Ovary (tissue), 7 donors: ENCODE measurements at regions not wholly inside any gene's neighbourhood (a gene's known extent, or its start where the extent isn't known, plus 50 kb on each side); places are given as distances from the start of the nearest gene placed in this dataset.
A peak's percentile ranks its signal among the peaks of the same experiment; 100 is the strongest.

Experiments used
- DNase-seq, 5 donors: peaks; one replicate each; pipeline ENCODE4 v3.0.0-alpha.2; 2019 to 2020
- H3K27ac ChIP-seq, 2 donors: fragments of 200-600 bp; one replicate each; pipeline versions ENCODE4 v1.5.1 to v1.8.0; 2019 to 2022
- H3K27me3 ChIP-seq: fragments of 200-600 bp; one replicate; pipeline ENCODE4 v1.8.0; 2022
- H3K36me3 ChIP-seq: fragments of 200-600 bp; sonication (generic); one replicate; pipeline ENCODE4 v1.5.1; 2019
- H3K4me1 ChIP-seq: one replicate; pipeline ENCODE4 v1.8.1; 2013; ENCODE audit warnings: mild to moderate bottlenecking, moderate library complexity; ENCODE audit not compliant: insufficient read depth
- H3K4me3 ChIP-seq: fragments of 200-600 bp; sonication (generic); one replicate; pipeline ENCODE4 v1.5.1; 2017
- H3K9me3 ChIP-seq, 2 donors: fragments of 200-600 bp in 1 of 2; sonication (generic) in 1 of 2; one replicate each; pipeline versions ENCODE4 v1.5.1 to v1.8.1; 2013 to 2019; ENCODE audit warnings: mild to moderate bottlenecking in 1 of 2, moderate library complexity in 1 of 2
- EP300 ChIP-seq: sonication (generic); formaldehyde crosslinking; IDR thresholded peaks from one replicate; pipeline ENCODE4 v1.6.1; 2017; ENCODE audit warnings: antibody characterized with exemption
- POLR2A ChIP-seq: fragments of 450-650 bp; IDR thresholded peaks from one replicate; pipeline ENCODE4 v1.6.1; 2017; ENCODE audit warnings: antibody characterized with exemption, mild to moderate bottlenecking, moderate library complexity
- WGBS, 3 donors: extraction: QIAGEN DNeasy Blood & Tissue Kit in 1 of 3; methylation state at CpG; one replicate each; pipeline versions ENCODE4 v1.1.5 to v1.1.7; 2013 to 2017; 5-methylcytosine and 5-hydroxymethylcytosine counted together
- intact Hi-C, 4 donors: fragments of 100-400 bp; cut with DNase I; formaldehyde crosslinking; loops; one replicate each; pipeline versions ENCODE4 v1.11.0 to v1.15.1; 2022 to 2023
- TF ChIP-seq, protein P1 (sequence below), 3 donors: fragments of 450-650 bp in 2 of 3; fragments of 200-600 bp in 1 of 3; IDR thresholded peaks; one replicate each; pipeline versions ENCODE4 v1.5.1 to v1.8.0; 2016 to 2022; ENCODE audit warnings: antibody characterized with exemption in 3 of 3, mild to moderate bottlenecking in 1 of 3
- donor health status: DM: no; HTN: no; CAD: no; lungs with moderate emphysema.
- donor health status: DM: no; HTN: no; CAD: no.
- donor health status: Bipolar disorder and iron deficiency.
- donor health status: DM: no; HTN: no; CAD: no.
- donor health status: DM: yes; HTN: yes; CAD: no.

DNA sequence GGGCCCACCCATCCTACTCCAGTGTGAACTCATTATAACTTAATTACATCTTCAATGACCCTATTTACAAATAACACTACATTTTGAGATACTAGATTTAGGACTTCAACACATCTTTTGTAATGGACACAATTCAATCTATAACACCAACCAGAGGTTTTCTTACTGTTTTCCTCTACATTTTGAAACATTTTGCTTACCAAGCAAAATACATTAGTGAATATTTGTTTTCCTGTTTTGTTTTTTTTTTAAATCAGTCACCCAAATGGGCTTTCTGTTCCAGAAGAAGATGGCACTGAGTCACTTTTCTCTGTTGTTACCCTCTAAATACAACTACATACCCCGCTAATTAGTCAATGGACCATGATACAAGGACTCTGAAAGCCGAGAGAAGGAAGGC is 69.2 kb upstream of the PRNP start:
- DNase-seq = no peak
- Histone ChIP-seq H3K27me3 (no peaks in the 10 kb centered on the region), H3K9me3 (no peaks in the 10 kb centered on the region), H3K27ac (no peak overlapping the region), H3K4me1 (no peaks in the 10 kb centered on the region), H3K36me3 (no peaks in the 10 kb centered on the region), H3K4me3 (no peak overlapping the region)
- WGBS, 3 donors = 92 to 97% (median 94%) methylated on average over 2 of the region's 2 CpGs
- intact Hi-C loops = loop anchor here in 1 of 4 donors (10.0 kb wide), 1 partner anchor 48 kb away; no protein-coding TSS in a partner anchor
- TF ChIP-seq POLR2A (no peak), EP300 (no peak)

DNA sequence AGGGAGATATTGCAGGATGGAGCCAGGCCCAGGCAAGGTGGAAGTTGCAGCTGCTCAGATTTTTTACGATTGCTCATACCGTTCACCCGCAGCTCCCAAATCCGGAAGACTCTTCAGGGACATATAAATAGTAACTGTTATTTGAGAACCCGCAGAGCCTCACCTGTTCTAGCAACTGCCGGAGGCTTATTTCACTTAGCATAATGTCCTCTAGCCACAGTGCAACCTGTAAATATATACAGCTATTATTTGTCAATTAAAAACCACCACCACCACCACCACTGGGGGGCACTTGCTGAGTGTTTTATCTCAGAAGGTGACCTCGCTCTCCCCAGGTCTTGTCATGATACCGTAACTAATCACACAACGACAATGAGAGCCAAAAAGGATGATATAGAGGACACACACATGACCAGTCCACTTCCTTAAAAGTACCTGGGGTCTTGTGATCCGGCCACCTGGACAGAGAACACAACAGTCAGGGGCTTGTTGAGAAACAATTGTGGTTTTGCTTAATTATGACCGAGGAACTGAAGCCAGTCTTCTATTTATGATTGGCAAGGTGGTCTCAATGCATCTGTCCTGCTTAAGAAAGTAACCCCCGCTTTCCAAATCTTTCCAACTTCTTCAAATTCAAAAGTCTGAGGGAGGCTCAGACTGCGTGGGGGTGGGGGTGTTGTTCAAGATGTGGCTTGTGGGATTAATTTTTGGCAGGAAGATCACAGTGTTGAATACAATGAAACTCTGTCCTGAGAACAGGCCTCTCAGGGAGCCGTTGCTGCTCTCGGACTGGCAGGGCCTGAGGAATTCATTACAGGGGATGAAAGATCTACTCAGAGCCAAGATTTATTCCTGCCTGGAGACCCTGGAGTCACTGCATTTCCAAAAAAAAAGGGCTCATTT is 72.3 kb upstream of the PRNP start:
- Histone ChIP-seq H3K36me3 (no peaks in the 10 kb centered on the region), H3K4me3 (no peak overlapping the region), H3K9me3 (no peaks in the 10 kb centered on the region), H3K4me1 (no peaks in the 10 kb centered on the region), H3K27me3 (no peaks in the 10 kb centered on the region), H3K27ac (no peak overlapping the region)
- peak in 1 of 5 donors; percentile 31 for DNase-seq
- TF ChIP-seq, protein P1, sequence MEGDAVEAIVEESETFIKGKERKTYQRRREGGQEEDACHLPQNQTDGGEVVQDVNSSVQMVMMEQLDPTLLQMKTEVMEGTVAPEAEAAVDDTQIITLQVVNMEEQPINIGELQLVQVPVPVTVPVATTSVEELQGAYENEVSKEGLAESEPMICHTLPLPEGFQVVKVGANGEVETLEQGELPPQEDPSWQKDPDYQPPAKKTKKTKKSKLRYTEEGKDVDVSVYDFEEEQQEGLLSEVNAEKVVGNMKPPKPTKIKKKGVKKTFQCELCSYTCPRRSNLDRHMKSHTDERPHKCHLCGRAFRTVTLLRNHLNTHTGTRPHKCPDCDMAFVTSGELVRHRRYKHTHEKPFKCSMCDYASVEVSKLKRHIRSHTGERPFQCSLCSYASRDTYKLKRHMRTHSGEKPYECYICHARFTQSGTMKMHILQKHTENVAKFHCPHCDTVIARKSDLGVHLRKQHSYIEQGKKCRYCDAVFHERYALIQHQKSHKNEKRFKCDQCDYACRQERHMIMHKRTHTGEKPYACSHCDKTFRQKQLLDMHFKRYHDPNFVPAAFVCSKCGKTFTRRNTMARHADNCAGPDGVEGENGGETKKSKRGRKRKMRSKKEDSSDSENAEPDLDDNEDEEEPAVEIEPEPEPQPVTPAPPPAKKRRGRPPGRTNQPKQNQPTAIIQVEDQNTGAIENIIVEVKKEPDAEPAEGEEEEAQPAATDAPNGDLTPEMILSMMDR (IDR thresholded peaks at IDR 0.05) = peak in 1 of 3 donors; percentile 30
- TF ChIP-seq POLR2A (no peak), EP300 (no peak)
- intact Hi-C loops = loop anchor here in 1 of 4 donors (10.0 kb wide), 1 partner anchor 51 kb away; no protein-coding TSS in a partner anchor
- WGBS, 3 donors = 28 to 31% (median 29%) methylated on average over 15 of the region's 15 CpGs

- H3K27ac ChIP-seq = no peak overlapping the region
Observed at GRCh38 chr20:4613184-4613583, 73.1 kb upstream of the PRNP start.

DNA sequence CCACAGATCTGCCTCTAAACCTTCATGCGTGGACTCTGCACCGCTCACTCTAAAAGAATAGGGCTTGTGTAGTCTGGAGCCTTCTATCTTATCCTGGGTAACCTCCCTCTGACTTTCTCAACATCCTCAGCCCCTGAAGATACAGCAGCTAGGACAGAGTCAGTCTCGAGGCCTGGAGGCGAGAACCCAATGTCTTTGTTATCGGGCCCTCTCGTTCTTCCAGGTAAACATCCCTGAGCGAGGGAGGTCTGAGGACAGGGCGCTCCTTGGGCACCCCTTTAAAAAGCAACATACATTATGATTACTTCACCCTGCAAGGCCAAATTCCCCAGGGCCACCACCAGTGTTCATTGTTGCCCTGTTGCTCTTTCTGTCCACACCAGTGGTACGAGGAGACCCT is 75.4 kb upstream of the PRNP start:
- Histone ChIP-seq H3K27me3 (no peaks in the 10 kb centered on the region), H3K4me3 (no peak overlapping the region), H3K4me1 (no peaks in the 10 kb centered on the region), H3K9me3 (no peaks in the 10 kb centered on the region), H3K27ac (no peak overlapping the region), H3K36me3 (no peaks in the 10 kb centered on the region)
- TF ChIP-seq, protein P1 (IDR thresholded peaks at IDR 0.05) = no peak
- TF ChIP-seq EP300 (no peak), POLR2A (no peak)
- intact Hi-C loops = loop anchor here in 1 of 4 donors (10.0 kb wide), 1 partner anchor 54 kb away; no protein-coding TSS in a partner anchor
- DNase-seq = no peak
- WGBS, 3 donors = 88 to 94% (median 89%) methylated on average over 9 of the region's 9 CpGs

More at GRCh38 chr20:4613184-4613583, 73.1 kb upstream of the PRNP start:
- H3K36me3 ChIP-seq = no peaks in the 10 kb centered on the region
- intact Hi-C loops = loop anchor here in 1 of 4 donors (10.0 kb wide), 1 partner anchor 52 kb away; no protein-coding TSS in a partner anchor
- H3K9me3 ChIP-seq = no peaks in the 10 kb centered on the region
- no peaks in the 10 kb centered on the region for H3K27me3 ChIP-seq
- H3K4me1 ChIP-seq = no peaks in the 10 kb centered on the region
- whole genome bisulfite sequencing, 3 donors = 79 to 85% (median 80%) methylated on average over 6 of the region's 6 CpGs
- H3K4me3 ChIP-seq = no peak overlapping the region
- TF ChIP-seq POLR2A (no peak), EP300 (no peak)
- TF ChIP-seq, protein P1 (IDR thresholded peaks at IDR 0.05) = no peak
- no peak for DNase-seq
